Cardiac fibroblast (primary cell): ENCODE measurements at regions not wholly inside any gene's neighbourhood (a gene's known extent, or its start where the extent isn't known, plus 50 kb on each side); places are given as distances from the start of the nearest gene placed in this dataset.

Experiments used
- DNase-seq, 2 donors: peaks; one replicate each; pipeline versions ENCODE4 v3.0.0 to v3.0.0-alpha.2; 2010; ENCODE audit warnings: low read depth in 2 of 2
- H3K4me3 ChIP-seq, 2 donors: replicated peaks in 1 of 2; 1 replicate in 1 of 2; 2 replicates in 1 of 2; pipeline ENCODE4 v1.5.1; 2011; ENCODE audit warnings: low read depth in 2 of 2, low read length in 2 of 2, mild to moderate bottlenecking in 2 of 2, moderate library complexity in 1 of 2
- CTCF ChIP-seq: IDR thresholded peaks from one replicate; pipeline ENCODE4 v1.5.1; 2011; ENCODE audit warnings: low read depth, mild to moderate bottlenecking, low read length, inconsistent platforms

- TF ChIP-seq CTCF = no peak
- no peak overlapping the region for H3K4me3 ChIP-seq
- no peak for DNase-seq
These were observed 465.9 kb downstream of the CDH9 start for GRCh38 chr5:26572480-26572879.

GRCh38 chr5:26569929-26570258, 468.5 kb downstream of the CDH9 start:
- no peak for TF ChIP-seq CTCF
- H3K4me3 ChIP-seq = no peak overlapping the region
- DNase-seq = no peak

- TF ChIP-seq CTCF = no peak
- DNase-seq = no peak
- no peak overlapping the region for H3K4me3 ChIP-seq
These were observed 469.0 kb downstream of the CDH9 start for GRCh38 chr5:26569241-26569928.

GRCh38 chr5:26568316-26568715, 470.1 kb downstream of the CDH9 start:
- no peak for DNase-seq
- no peak for TF ChIP-seq CTCF
- no peak overlapping the region for H3K4me3 ChIP-seq

- no peak for DNase-seq
- no peak for TF ChIP-seq CTCF
- no peak overlapping the region for H3K4me3 ChIP-seq
These were observed 474.4 kb downstream of the CDH9 start for GRCh38 chr5:26563979-26564378.

GRCh38 chr5:26553079-26553478, 485.3 kb downstream of the CDH9 start:
- no peak for DNase-seq

More at GRCh38 chr5:26553079-26553478, 485.3 kb downstream of the CDH9 start:
- no peak overlapping the region for H3K4me3 ChIP-seq
- no peak for TF ChIP-seq CTCF
